GM21447 (cell line): ENCODE measurements at regions not wholly inside any gene's neighbourhood (a gene's known extent, or its start where the extent isn't known, plus 50 kb on each side); places are given as distances from the start of the nearest gene placed in this dataset.
"Not testable (repeated sequence)": the region's sequence is repeated elsewhere in the genome, so short reads cannot be mapped to it uniquely, and the experiment has no call there.

Experiments
- ATAC-seq: cut with Tn5 transposase; IDR thresholded peaks from one replicate; pipeline ENCODE4 v1.9.1; 2021; ENCODE audit not compliant: unreplicated experiment

DNA sequence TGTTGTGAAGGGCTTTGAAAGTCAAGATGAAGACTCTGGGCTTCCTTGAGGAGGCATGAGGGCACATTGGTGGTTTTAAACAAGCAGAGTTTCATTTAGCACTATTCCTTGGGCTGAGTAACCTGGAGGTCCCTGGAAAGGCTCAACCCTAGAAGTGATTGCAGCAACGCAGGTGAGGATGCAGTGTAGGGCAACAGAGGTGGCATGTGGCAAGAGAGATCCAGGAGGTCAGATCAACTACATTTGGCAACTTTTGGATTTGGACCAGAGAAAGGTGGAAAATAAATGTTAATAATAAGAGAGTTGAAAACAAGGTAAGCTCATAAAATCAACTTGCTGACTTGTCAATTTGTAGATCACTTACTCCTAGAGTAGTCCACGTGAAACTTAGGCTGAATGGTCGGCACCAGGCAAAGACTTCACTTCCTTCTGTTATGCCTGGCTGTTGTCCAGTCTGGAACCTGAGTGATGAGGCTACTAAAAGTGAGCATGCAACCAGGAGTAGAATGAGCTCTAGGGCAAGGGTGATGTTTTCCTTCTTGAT is 414.6 kb upstream of the ZMIZ1 start:
- ATAC-seq: no peak

DNA sequence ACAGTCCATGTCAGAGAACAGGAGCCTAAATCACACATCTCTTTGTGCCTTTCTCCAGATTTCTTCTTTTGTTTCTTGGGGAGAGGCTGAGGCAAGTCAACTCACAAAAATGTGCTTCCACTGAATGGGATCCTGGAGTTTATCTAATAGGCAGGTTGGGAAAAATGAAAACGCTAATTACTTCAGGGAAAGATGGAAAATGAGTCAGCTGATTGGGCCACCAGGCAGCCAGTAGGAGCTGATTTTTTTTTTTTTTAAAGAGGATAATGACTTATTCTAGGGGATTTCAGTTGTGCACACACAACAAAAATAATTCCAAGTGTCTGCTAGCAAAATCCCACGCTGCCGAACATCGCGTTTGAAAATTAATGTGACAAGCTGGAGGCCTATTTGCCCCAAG is 412.8 kb upstream of the ZMIZ1 start:
- no peak for ATAC-seq

DNA sequence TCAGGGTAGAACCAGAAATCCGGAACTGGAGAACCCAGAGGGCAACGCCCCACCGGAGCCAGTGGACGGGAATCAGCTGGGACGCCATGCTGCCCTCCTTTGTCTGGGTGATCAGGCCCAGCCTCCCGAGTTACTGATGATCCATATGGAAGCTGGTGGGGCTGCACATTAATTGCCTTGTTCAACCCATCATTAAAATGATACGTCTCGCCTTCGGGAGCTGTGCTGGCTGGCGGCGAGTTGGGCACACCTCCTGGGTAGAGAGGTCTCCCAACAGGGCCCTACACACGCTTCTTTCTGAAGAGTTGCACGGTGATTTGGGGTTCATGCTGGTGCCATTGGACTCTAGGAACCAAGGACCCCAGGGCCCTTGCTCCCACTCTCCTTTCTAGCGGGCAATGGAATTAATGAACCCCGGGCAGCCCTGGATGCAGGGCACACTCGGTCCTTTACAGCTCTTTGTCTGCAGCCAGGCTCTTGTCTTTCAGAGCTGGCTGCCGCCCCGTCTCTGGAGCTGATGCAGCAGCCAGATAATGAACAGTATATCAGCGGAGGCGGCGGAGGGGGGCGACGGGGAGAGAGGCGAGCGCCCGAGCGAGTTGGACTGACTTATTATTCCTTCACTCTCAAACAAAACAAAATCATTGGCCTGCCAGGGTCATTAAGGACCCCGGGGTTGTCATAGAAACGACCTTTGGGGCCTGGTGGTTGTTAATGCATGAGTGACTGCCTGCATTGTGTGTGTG is 412.2 kb upstream of the ZMIZ1 start:
- ATAC-seq: no peak

DNA sequence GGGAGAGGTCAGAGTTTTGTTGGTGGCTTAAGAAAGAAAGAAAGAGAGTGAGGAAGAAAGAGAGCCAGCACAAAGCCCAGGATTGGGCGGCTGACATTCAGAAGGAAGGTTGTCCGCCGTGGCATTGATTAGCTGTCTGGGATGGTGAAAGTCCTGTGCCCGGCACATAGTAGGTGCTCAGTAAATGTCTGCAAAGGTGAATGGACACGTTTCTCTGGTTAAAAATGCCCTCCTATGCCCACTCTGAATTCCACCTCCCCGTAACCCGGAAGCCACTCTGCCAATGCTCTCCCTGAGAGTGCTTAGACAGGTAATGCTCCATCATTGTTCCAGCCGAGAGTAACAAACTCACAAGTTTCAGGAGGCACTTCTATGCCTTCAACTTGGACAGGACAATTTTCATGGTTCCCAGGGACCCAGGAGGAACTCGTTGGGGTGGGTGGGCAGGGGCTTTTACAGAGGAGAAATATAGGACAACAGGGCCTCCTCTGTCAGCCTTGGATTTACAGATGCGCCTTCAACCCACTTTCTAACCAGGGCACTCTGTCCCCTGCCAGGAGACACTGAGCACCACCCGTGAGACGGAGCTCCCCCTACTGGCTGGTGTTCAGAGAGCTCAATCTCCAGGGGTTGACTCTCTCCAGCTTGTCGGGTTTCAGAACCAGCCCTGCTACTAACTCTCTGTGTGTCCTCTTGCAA is 411.5 kb upstream of the ZMIZ1 start:
- no peak for ATAC-seq

DNA sequence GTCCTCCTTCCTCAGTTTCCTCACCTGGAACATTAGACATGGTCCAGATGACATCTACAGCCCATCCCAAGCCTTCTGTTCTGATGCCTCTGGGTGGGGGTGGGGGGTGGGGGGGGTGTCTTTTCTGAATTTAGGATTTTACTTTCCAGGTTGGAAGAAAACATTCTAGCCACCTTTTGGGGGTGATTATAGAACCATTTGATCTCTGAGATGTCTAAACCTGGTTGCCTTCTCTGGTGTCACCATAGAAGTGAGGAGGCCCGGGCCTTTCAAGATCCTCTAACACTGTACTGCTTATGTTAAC is 411.0 kb upstream of the ZMIZ1 start:
- no peak for ATAC-seq

DNA sequence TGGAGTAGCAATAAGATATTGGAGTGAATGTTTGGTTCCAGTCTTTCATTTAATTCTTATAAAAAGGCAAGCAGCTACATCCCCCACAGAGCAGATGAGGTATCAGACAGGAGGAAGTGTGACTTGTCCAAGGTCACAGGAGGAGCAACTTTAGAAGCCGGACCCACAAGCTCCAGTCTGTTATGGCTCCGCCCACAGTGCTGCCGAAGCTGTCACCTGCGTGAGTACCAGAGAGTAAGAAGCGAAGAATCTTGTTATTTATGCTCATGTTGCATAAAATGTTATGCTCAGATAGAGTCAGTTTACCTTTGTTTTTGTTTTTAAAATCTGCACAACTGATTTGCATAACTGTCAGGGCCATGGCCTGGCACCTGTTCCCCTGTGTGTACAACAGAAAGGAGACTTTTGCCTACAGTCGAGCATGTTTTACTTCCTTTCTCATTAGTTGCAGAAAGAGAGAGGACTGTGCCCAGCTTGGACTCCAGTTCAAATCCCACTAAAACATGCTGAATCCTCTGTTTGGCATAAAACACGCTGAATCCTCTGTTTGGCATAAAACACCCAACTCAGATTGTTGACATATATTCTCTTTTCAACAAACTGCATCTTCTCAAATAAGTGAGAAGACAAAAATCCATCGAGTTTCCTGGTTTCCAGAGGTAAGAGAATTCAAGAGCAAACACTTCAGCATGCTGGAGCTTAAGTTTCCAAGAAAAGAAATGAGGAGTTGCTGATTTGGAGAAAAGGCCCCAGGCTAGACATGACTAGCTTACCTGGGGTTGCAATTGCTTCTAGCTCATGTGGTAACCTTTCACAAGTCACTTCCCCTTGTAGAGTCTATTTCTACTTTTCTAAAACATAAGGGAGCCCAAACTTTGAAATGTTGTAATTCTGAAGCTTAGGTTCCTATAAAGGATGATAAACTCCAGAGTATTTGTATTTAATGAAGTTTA is 409.8 kb upstream of the ZMIZ1 start:
- peak; percentile 72 for ATAC-seq

DNA sequence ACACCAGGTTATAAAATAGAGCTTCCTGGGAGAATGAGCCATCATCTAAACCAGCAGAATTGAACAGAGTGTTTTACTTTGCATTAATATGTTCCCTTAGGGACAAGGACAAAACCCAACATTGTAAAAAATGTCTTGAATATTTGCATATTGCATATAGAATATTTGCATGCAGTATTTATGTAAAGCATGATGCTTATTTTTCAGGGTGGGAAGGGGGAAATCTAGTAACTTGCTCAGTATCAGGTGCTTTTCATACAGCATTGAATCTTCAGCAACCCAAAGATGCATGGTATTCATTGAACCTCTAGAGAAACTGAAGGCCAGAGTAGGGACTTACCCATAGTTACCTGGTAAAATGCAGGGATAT is 409.2 kb upstream of the ZMIZ1 start:
- ATAC-seq: no peak

DNA sequence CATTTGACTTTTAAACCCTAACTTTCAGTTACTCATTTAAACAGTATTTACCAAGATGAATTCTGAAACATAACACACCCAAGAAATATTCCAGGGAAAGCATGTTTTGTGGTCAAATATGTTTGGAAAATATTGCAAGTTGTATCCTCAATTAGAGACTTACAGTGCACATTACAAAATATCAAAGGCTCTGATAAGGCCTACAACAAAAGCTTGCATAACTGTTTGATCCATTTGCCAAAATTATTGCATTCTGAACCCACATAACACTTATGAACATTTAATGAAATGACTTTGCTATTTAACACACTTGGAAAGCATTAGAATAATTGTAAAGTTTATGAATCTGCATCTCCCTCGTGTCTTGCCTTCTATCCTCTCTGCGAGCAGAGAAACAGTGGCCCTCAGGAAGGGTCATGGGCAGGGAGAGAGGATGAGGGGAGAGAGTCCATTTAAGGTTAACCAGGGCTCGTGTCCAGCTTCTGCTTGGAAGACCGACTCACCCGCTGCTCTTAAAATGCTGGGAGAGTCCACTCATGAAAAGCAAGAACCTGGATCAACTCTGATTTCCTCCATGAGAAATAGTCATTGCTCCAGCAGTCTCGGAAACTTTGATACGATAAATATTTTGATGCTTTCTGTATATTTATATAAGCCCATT is 408.2 kb upstream of the ZMIZ1 start:
- no peak for ATAC-seq

DNA sequence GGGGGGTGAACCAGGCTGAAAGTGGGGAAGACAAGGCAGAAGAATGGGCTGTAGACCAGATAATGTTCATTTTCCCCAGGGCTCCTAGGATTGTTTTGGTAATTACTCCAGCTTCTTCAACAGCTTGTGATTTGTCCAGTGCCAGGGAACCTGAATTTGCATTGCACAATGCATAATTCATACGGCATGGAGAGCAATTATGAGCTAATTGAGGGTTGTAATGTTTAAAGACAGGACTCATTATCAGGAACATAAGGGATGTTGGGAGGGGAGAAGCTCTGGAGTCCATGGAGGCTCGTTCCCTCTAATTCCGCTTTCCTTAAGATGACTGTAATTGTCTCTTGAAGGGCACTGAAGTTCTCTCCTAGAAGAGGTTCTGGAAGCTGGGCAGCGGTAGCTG is 405.0 kb upstream of the ZMIZ1 start:
- ATAC-seq: no peak

DNA sequence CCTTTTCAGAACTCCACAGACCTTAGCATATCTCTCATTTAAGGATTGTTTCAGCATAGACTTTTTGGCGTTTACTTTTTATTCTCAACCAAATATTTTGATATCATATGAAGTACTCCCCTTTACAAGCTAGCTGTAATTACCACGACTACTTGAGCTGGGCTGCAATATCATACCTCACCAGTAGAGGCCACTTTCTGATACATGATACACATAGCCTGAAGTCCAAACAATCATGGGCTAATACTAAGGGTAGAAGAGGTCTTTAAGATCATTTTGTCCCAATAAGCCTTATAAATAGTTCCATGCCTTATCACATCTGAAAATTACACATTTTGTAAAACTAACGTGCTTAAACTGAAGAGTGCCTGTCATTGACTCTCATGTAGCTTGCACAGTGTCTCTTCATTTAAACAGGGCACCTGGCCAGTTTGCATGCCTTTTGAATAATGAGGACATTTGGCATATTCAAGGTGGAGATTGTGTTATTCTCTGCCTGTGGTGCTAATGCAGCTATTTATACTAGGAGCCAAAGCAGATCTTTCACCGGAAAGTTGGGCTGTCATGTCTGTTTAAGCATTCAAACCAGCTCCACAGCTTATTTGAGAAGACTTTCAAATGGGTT is 403.7 kb upstream of the ZMIZ1 start:
- no peak for ATAC-seq

DNA sequence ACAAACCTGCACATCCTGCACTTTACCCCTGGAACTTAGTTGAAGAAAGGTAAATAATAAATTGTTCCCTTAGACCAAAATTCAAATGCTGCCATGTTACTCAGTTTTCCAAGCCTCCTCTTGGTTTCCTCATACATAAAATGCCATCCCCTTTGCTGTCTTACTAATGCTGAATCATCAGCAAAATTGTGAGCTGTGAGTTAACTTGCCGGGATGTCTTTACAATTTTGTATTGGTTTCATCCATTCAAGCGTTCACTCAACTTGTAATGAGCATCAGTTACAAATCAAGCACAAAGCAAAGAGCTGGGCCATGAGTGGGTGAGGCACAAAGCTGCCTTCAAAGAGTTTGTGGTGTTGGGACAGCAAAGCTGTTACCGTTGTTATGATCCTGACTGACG is 395.8 kb upstream of the ZMIZ1 start:
- no peak for ATAC-seq

DNA sequence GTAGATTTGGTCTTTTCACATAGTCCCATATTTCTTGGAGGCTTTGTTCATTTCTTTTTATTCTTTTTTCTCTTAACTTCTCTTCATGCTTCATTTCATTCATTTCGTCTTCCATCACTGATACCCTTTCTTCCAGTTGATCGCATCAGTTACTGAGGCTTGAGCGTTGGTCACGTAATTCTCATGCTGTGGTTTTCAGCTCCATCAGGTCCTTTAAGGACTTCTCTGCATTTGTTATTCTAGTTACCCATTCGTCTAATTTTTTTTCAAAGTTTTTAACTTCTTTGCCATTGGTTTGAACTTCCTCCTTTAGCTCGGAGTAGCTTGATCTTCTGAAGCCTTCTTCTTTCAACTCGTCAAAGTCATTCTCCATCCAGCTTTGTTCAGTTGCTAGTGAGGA is 387.6 kb upstream of the ZMIZ1 start:
- not testable (repeated sequence) for ATAC-seq

DNA sequence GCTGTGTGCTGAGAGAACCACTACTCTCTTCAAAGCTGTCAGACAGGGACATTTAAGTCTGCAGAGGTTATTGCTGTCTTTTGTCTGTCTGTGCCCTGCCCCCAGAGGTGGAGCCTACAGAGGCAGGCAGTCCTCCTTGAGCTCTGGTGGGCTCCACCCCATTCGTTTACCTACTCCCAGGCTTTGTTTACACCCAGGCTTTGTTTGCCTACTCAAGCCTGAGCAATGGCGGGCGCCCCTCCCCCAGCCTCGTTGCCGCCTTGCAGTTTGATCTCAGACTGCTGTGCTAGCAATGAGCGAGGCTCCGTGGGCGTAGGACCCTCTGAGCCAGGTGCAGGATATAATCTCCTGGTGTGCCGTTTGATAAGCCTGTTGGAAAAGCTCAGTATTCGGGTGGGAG is 386.8 kb upstream of the ZMIZ1 start:
- ATAC-seq: not testable (repeated sequence)

DNA sequence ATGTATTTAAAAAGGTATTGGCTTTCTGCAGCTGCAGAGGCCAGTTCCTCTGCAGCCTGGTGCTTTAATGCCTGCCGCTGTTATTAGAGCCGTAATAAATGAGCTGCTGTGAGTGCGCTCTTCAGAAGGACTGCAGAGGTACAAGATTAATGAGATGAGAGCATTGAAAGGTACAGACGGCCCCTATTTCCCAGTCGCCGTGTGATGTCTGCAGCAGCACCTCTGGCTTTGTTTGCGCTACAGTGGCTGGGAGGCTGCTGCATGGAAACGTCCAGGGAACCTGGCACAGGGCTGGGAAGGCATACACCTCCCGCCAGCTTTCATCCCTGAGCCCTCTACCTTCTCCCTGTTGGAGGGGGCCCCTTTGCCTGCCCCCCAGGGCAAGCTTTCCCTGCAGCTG is 383.8 kb upstream of the ZMIZ1 start:
- ATAC-seq: no peak

DNA sequence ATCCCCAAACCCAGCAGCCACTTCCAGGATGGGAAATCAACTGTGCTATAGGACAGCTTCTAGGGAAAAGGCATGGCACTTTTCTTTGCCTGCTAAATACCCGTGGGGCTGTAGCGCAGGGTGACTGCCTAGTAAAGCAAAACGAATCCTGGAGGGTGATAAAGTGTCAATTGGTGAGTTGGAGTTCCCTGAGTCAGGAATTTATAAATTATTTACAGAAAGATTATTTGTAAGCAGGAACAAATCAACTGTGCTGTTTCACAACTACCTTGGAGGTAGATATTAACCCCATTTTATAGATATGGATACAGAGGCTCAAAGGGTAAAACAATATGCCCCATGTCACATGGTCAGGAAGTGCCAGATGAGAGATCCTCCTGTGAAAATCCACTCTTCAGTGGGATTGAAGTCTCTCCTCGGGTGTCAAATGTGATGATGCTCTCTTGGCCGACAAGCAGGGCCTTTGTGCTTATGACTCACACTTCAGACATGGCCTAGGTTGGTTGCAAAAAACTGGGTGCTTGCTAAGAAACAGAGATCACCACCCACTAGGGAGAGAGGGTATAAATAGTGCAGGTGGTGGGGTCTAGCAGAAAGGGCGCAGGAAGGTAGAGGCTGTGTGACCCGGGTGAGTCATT is 383.2 kb upstream of the ZMIZ1 start:
- ATAC-seq: no peak

DNA sequence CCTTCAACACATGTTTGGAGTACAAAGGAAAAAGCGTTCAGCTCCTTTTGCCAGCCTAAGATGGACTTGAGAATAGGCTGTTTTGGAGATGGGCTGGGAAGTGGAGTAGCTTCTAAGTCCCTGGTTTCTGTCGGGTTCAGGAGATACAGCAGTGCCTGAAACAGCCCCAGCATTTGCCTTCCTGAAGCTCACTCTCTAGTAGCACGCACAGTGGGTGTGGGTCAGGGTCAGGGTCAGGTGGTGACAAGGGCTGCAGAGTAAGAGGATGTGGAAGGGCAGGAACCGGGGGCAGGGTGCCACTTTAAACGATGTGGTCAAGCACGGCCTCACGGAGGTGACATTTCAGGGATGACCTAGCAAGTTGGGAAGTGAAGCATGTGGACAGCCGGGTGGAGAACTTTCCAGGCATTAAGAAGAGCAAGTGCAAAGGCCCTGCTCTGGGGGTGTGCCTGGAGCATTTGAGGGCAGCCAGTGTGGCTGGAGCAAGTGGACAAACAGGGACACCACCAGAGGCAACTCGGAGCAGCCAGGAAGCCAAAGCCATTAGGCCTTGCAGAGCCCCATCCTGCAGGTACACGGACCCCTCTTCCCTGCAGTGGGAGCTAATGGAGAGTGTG is 382.2 kb upstream of the ZMIZ1 start:
- no peak for ATAC-seq

DNA sequence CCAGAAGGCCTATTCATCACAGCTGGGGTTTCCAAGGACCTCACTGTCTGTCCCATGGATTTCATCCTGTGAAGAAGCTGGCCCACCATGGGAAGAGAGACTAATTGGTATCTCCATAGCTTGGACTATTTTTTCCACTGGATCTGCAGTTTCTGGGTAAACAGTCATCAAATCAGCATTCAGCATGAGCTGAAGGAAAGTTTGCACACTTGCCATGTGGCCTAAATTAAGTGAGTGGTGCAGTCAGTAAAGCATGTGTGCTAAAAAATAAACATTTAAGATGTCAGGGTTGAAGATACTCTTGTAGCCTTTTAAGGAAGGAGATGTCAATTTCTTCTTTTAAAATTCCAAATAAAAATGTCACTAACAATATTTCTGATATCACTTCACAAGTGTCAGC is 381.1 kb upstream of the ZMIZ1 start:
- ATAC-seq: no peak

DNA sequence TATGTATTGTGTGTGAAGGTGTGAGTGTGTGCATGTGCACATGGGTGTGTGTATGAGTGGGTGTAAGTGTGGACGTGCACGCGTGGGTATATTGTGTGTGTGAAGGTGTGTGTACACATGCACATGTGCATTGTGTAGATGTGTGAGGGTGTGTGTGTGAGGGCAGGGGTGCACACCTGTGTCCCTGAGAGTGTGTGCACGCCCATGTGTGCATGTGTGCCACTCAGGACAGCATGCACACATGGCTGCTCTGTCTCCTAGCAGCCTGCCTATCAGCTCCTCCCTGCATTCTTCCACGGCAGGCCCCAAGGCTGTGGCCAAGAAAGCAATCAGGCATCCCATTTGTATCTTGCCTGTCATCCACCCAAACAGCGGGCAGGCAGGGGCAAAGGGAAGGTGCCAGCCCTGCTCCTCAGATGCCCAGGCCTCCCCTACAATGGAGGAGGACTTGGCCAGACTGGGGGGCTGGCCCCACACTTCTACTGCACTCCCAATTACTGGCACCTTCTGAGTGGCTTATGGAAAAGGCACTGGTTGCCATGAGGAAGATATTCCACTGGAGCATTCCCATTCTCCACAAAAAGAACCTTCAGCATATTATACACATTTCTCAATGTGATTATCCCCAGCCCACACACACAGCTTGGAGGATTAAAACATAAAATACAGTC is 380.4 kb upstream of the ZMIZ1 start:
- no peak for ATAC-seq

DNA sequence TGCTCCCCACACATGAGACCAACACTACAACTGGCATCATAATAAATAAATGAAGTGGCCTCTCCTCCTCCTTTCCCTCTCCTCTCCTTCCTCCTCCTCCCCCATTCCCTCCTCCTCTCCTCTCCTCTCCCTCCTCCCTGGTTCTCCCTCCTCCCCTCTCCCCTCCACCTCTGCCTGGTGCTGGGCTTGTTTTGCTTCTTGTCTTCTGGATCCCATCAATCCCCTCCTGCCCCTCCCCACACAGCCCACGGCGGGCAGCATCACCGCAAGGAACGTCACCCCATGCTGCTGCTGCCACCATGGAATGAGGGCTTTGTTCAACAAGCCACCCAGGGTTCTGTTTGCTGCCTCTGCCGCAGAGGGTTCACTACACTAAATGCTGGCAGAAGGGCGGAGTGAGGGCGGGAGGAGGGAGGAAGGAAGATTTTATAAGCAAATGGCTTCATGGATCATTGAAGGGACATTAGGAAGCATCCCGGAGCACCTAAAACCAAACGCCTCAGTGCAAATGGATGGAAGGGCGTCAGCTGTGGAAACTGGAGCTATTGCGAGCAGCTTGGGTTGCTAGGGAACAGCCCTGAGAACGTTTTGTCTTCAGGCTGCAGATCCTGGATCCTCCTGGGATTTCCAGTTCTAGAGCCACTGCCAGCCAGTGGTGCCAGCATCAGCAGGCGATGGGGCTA is 379.7 kb upstream of the ZMIZ1 start:
- no peak for ATAC-seq
